Immature natural killer cell (primary cell): ENCODE measurements at regions not wholly inside any gene's neighbourhood (a gene's known extent, or its start where the extent isn't known, plus 50 kb on each side); places are given as distances from the start of the nearest gene placed in this dataset.

Source experiments
- DNase-seq, 3 donors: peaks; one replicate each; pipeline ENCODE4 v3.0.0; 2022; ENCODE audit warnings: mixed read lengths in 1 of 3
- H3K27ac Mint-ChIP-seq, 6 donors: one replicate each; pipeline ENCODE4 v1.8.0; 2020; ENCODE audit warnings: mixed read lengths in 6 of 6, mild to moderate bottlenecking in 5 of 6, inconsistent platforms in 4 of 6, moderate library complexity in 3 of 6
- H3K27me3 Mint-ChIP-seq, 3 donors: one replicate each; pipeline ENCODE4 v1.8.0; 2020 to 2021; ENCODE audit warnings: low read depth in 3 of 3, mild to moderate bottlenecking in 3 of 3, mixed read lengths in 3 of 3, moderate library complexity in 3 of 3, inconsistent platforms in 1 of 3
- H3K36me3 Mint-ChIP-seq, 3 donors: one replicate each; pipeline ENCODE4 v1.8.0; 2020; ENCODE audit warnings: mixed read lengths in 3 of 3, inconsistent platforms in 2 of 3, mild to moderate bottlenecking in 2 of 3
- H3K4me1 Mint-ChIP-seq, 2 donors: one replicate each; pipeline ENCODE4 v1.8.0; 2020; ENCODE audit warnings: inconsistent platforms in 2 of 2, mild to moderate bottlenecking in 2 of 2, mixed read lengths in 2 of 2, moderate library complexity in 1 of 2
- H3K4me3 Mint-ChIP-seq, 5 donors: one replicate each; pipeline ENCODE4 v1.8.0; 2020; ENCODE audit warnings: mild to moderate bottlenecking in 5 of 5, mixed read lengths in 5 of 5, inconsistent platforms in 3 of 5, moderate library complexity in 3 of 5
- H3K9me3 Mint-ChIP-seq, 6 donors: one replicate each; pipeline ENCODE4 v1.8.0; 2020; ENCODE audit warnings: mild to moderate bottlenecking in 6 of 6, mixed read lengths in 6 of 6, inconsistent platforms in 4 of 6, moderate library complexity in 3 of 6

GRCh38 chr5:159814222-159814621, 102.1 kb upstream of the ADRA1B start:
- no peak overlapping the region for H3K27ac Mint-ChIP-seq
- DNase-seq = no peak
- peaks cover 0 to 4% (median 0%) of the 10 kb centered on the region in 6 donors for H3K9me3 Mint-ChIP-seq

GRCh38 chr5:159814805-159815585, 101.3 kb upstream of the ADRA1B start:
- Mint-ChIP-seq H3K9me3 (peaks cover 0 to 4% (median 0%) of the 10 kb centered on the region in 6 donors), H3K27ac (no peak overlapping the region)

More at GRCh38 chr5:159814222-159814621, 102.1 kb upstream of the ADRA1B start:
- no peaks in the 10 kb centered on the region for H3K4me1 Mint-ChIP-seq
- H3K27me3 Mint-ChIP-seq = peaks cover 0 to 5% (median 3%) of the 10 kb centered on the region in 3 donors
- no peaks in the 10 kb centered on the region for H3K36me3 Mint-ChIP-seq
- no peak overlapping the region for H3K4me3 Mint-ChIP-seq

GRCh38 chr5:159817262-159818029, 98.8 kb upstream of the ADRA1B start:
- Mint-ChIP-seq H3K27ac (no peak overlapping the region), H3K27me3 (peaks cover 1 to 11% (median 3%) of the 10 kb centered on the region in 3 donors), H3K4me1 (no peaks in the 10 kb centered on the region), H3K9me3 (no peaks in the 10 kb centered on the region), H3K4me3 (no peak overlapping the region), H3K36me3 (no peaks in the 10 kb centered on the region)
- no peak for DNase-seq

More at GRCh38 chr5:159814805-159815585, 101.3 kb upstream of the ADRA1B start:
- H3K27me3 Mint-ChIP-seq = peaks cover 0 to 6% (median 3%) of the 10 kb centered on the region in 3 donors
- H3K4me3 Mint-ChIP-seq = no peak overlapping the region
- DNase-seq = no peak
- no peaks in the 10 kb centered on the region for H3K36me3 Mint-ChIP-seq
- no peaks in the 10 kb centered on the region for H3K4me1 Mint-ChIP-seq

GRCh38 chr5:159819591-159820411, 96.5 kb upstream of the ADRA1B start:
- Mint-ChIP-seq H3K27ac (no peak overlapping the region), H3K9me3 (peaks cover 0 to 2% (median 0%) of the 10 kb centered on the region in 6 donors), H3K4me3 (no peak overlapping the region)

GRCh38 chr5:159820692-159821091, 95.6 kb upstream of the ADRA1B start:
- H3K36me3 Mint-ChIP-seq = no peaks in the 10 kb centered on the region
- H3K27ac Mint-ChIP-seq = no peak overlapping the region
- DNase-seq = no peak
- H3K4me3 Mint-ChIP-seq = no peak overlapping the region
- H3K27me3 Mint-ChIP-seq = peaks cover 3 to 11% (median 5%) of the 10 kb centered on the region in 3 donors
- no peaks in the 10 kb centered on the region for H3K4me1 Mint-ChIP-seq
- peaks cover 0 to 2% (median 0%) of the 10 kb centered on the region in 6 donors for H3K9me3 Mint-ChIP-seq

More at GRCh38 chr5:159819591-159820411, 96.5 kb upstream of the ADRA1B start:
- no peak for DNase-seq
- no peaks in the 10 kb centered on the region for H3K36me3 Mint-ChIP-seq
- peaks cover 3 to 11% (median 4%) of the 10 kb centered on the region in 3 donors for H3K27me3 Mint-ChIP-seq
- H3K4me1 Mint-ChIP-seq = no peaks in the 10 kb centered on the region

- Mint-ChIP-seq H3K36me3 (no peaks in the 10 kb centered on the region), H3K27me3 (peaks cover 3 to 6% (median 5%) of the 10 kb centered on the region in 3 donors), H3K4me3 (no peak overlapping the region), H3K4me1 (no peaks in the 10 kb centered on the region), H3K27ac (no peak overlapping the region), H3K9me3 (peaks cover 0 to 2% (median 0%) of the 10 kb centered on the region in 6 donors)
- no peak for DNase-seq
Observed at GRCh38 chr5:159821461-159821940, 94.8 kb upstream of the ADRA1B start.

GRCh38 chr5:159824188-159825161, 91.8 kb upstream of the ADRA1B start:
- H3K9me3 Mint-ChIP-seq = peaks cover 0 to 2% (median 0%) of the 10 kb centered on the region in 6 donors
- no peak overlapping the region for H3K27ac Mint-ChIP-seq
- no peaks in the 10 kb centered on the region for H3K36me3 Mint-ChIP-seq
- H3K27me3 Mint-ChIP-seq = peaks cover 3 to 6% (median 5%) of the 10 kb centered on the region in 3 donors
- H3K4me1 Mint-ChIP-seq = no peaks in the 10 kb centered on the region
- H3K4me3 Mint-ChIP-seq = no peak overlapping the region
- DNase-seq = no peak

GRCh38 chr5:159825551-159826051, 90.7 kb upstream of the ADRA1B start:
- H3K36me3 Mint-ChIP-seq = no peaks in the 10 kb centered on the region
- H3K9me3 Mint-ChIP-seq = peaks cover 0 to 2% (median 0%) of the 10 kb centered on the region in 6 donors
- H3K4me3 Mint-ChIP-seq = no peak overlapping the region
- H3K27ac Mint-ChIP-seq = no peak overlapping the region
- no peaks in the 10 kb centered on the region for H3K4me1 Mint-ChIP-seq
- no peak for DNase-seq
- H3K27me3 Mint-ChIP-seq = peaks cover 2 to 3% (median 3%) of the 10 kb centered on the region in 3 donors

- Mint-ChIP-seq H3K27me3 (peaks cover 0 to 3% (median 2%) of the 10 kb centered on the region in 3 donors), H3K4me3 (no peak overlapping the region), H3K27ac (no peak overlapping the region), H3K4me1 (no peaks in the 10 kb centered on the region), H3K9me3 (peaks cover 0 to 2% (median 0%) of the 10 kb centered on the region in 6 donors), H3K36me3 (no peaks in the 10 kb centered on the region)
- DNase-seq = no peak
Observed at GRCh38 chr5:159826351-159827214, 89.7 kb upstream of the ADRA1B start.

GRCh38 chr5:159827861-159828260, 88.4 kb upstream of the ADRA1B start:
- H3K4me3 Mint-ChIP-seq = no peak overlapping the region
- H3K27ac Mint-ChIP-seq = no peak overlapping the region
- H3K36me3 Mint-ChIP-seq = no peaks in the 10 kb centered on the region
- DNase-seq = no peak
- no peaks in the 10 kb centered on the region for H3K4me1 Mint-ChIP-seq
- peaks cover 0 to 2% (median 0%) of the 10 kb centered on the region in 6 donors for H3K9me3 Mint-ChIP-seq
- peaks cover 0 to 3% (median 0%) of the 10 kb centered on the region in 3 donors for H3K27me3 Mint-ChIP-seq

GRCh38 chr5:159832073-159832472, 84.2 kb upstream of the ADRA1B start:
- Mint-ChIP-seq H3K4me1 (no peaks in the 10 kb centered on the region), H3K9me3 (no peaks in the 10 kb centered on the region), H3K36me3 (no peaks in the 10 kb centered on the region), H3K27ac (no peak overlapping the region), H3K27me3 (peaks cover 0 to 5% (median 0%) of the 10 kb centered on the region in 3 donors), H3K4me3 (no peak overlapping the region)
- no peak for DNase-seq
